ENCODE measurements at regions not wholly inside any gene's neighbourhood (a gene's known extent, or its start where the extent isn't known, plus 50 kb on each side); places are given as distances from the start of the nearest gene placed in this dataset.

DNA sequence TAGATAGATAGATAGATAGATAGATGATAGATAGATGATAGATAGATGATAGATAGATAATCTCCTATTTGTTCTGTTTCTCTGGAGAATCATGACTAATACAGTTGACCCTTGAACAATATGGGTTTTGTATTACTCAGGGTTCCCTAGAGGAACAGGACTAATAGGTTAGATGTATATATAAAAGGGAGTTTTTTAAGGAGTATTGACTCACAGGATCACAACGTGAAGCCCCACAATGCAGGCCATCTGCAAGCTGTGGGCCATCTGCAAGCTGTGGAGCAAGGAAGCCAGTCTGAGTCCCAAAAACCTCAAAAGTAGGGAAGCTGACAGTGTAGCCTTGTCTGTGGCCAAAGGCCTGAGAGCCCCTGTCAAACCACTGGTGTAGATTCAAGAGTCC, 67.6 kb downstream of the PYDC2 start:
- no peak overlapping the region for H3K27ac Mint-ChIP-seq
- H3K9me3 Mint-ChIP-seq = no peaks in the 10 kb centered on the region
- no peaks in the 10 kb centered on the region for H4K20me1 ChIP-seq (ENCODE audit: low read depth)
- no peak overlapping the region for H3K4me3 Mint-ChIP-seq
- no peaks in the 10 kb centered on the region for H3K36me3 Mint-ChIP-seq
- no peak overlapping the region for H2AFZ ChIP-seq (replicated peaks)
- no peak overlapping the region for H3K4me2 ChIP-seq
- H3F3A ChIP-seq (ENCODE audit: low read depth) = no peaks in the 10 kb centered on the region
- TF ChIP-seq EZH2phosphoT487 (IDR thresholded peaks at IDR 0.05) (no peak), EZH2 (IDR thresholded peaks at IDR 0.05) (no peak)
- TF ChIP-seq, protein P1, sequence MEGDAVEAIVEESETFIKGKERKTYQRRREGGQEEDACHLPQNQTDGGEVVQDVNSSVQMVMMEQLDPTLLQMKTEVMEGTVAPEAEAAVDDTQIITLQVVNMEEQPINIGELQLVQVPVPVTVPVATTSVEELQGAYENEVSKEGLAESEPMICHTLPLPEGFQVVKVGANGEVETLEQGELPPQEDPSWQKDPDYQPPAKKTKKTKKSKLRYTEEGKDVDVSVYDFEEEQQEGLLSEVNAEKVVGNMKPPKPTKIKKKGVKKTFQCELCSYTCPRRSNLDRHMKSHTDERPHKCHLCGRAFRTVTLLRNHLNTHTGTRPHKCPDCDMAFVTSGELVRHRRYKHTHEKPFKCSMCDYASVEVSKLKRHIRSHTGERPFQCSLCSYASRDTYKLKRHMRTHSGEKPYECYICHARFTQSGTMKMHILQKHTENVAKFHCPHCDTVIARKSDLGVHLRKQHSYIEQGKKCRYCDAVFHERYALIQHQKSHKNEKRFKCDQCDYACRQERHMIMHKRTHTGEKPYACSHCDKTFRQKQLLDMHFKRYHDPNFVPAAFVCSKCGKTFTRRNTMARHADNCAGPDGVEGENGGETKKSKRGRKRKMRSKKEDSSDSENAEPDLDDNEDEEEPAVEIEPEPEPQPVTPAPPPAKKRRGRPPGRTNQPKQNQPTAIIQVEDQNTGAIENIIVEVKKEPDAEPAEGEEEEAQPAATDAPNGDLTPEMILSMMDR (IDR thresholded peaks at IDR 0.05) = no peak
- no peaks in the 10 kb centered on the region for H3K4me1 Mint-ChIP-seq
- no peak overlapping the region for H3K4me3 ChIP-seq
- H3K9me3 ChIP-seq (ENCODE audit: low read depth) = no peaks in the 10 kb centered on the region
- H3K27me3 Mint-ChIP-seq (ENCODE audit: insufficient read depth, low read depth) = no peaks in the 10 kb centered on the region
- H3K27me3 ChIP-seq = no peaks in the 10 kb centered on the region
- H3K36me3 ChIP-seq = no peaks in the 10 kb centered on the region
- no peak overlapping the region for H3K27ac ChIP-seq
- no peaks in the 10 kb centered on the region for H3K79me2 ChIP-seq (ENCODE audit: low read depth)
- no peaks in the 10 kb centered on the region for H3K4me1 ChIP-seq
- no peak overlapping the region for H3K9ac ChIP-seq
- no peak for DNase-seq (ENCODE audit: low spot score)

GRCh38 chr3:191529992-191530391, 69.0 kb downstream of the PYDC2 start:
- Mint-ChIP-seq H3K27me3 (ENCODE audit: insufficient read depth, low read depth) (no peaks in the 10 kb centered on the region), H3K36me3 (no peaks in the 10 kb centered on the region), H3K27ac (no peak overlapping the region), H3K4me1 (no peaks in the 10 kb centered on the region), H3K4me3 (no peak overlapping the region), H3K9me3 (no peaks in the 10 kb centered on the region)
- Histone ChIP-seq H3K9me3 (ENCODE audit: low read depth) (no peaks in the 10 kb centered on the region), H3K36me3 (no peaks in the 10 kb centered on the region), H3K9ac (no peak overlapping the region), H3K27me3 (no peaks in the 10 kb centered on the region), H3K4me1 (no peaks in the 10 kb centered on the region), H3F3A (ENCODE audit: low read depth) (no peaks in the 10 kb centered on the region), H3K27ac (no peak overlapping the region), H2AFZ (replicated peaks) (no peak overlapping the region), H3K4me2 (no peak overlapping the region), H3K79me2 (ENCODE audit: low read depth) (no peaks in the 10 kb centered on the region), H4K20me1 (ENCODE audit: low read depth) (no peaks in the 10 kb centered on the region), H3K4me3 (no peak overlapping the region)
- no peak for DNase-seq (ENCODE audit: low spot score)
- TF ChIP-seq EZH2 (IDR thresholded peaks at IDR 0.05) (no peak), EZH2phosphoT487 (IDR thresholded peaks at IDR 0.05) (no peak)
- TF ChIP-seq, protein P1 (IDR thresholded peaks at IDR 0.05) = no peak

DNA sequence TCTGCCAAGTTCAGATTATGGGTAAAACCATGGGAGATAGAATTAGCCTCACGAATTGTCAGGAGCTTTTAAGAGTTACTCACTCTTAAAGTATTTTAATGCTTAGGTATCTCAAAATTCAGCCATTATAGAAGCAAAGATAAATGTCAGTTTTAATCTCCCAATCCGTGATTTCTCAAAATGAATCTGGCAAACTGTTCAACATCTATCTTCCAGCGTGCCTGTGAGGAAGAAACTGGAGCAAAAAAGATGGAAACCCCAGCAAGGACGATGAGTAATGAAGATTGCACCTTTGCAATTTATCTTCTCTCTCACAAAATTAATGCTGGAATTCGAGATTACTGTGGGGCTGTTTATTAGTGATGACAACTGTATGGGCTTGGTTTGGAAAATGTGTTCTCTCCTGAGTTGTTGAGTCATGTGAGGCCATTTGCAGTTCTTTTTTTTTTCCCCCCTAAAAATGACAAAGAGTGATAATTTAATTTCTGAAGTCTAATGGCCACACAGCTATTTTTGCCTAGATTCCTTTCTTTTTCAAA, 70.5 kb downstream of the PYDC2 start:
- Histone ChIP-seq H3K27me3 (no peaks in the 10 kb centered on the region), H3K4me3 (no peak overlapping the region), H3K9me3 (ENCODE audit: low read depth) (no peaks in the 10 kb centered on the region), H3K9ac (no peak overlapping the region), H3K4me1 (no peaks in the 10 kb centered on the region), H3K79me2 (ENCODE audit: low read depth) (no peaks in the 10 kb centered on the region), H3K4me2 (no peak overlapping the region), H3F3A (ENCODE audit: low read depth) (no peaks in the 10 kb centered on the region), H2AFZ (replicated peaks) (no peak overlapping the region), H4K20me1 (ENCODE audit: low read depth) (no peaks in the 10 kb centered on the region), H3K36me3 (no peaks in the 10 kb centered on the region), H3K27ac (no peak overlapping the region)
- Mint-ChIP-seq H3K36me3 (no peaks in the 10 kb centered on the region), H3K27me3 (ENCODE audit: insufficient read depth, low read depth) (no peaks in the 10 kb centered on the region), H3K27ac (no peak overlapping the region), H3K9me3 (no peaks in the 10 kb centered on the region), H3K4me1 (no peaks in the 10 kb centered on the region), H3K4me3 (no peak overlapping the region)
- DNase-seq (ENCODE audit: low spot score) = no peak
- TF ChIP-seq EZH2 (IDR thresholded peaks at IDR 0.05) = no peak
- TF ChIP-seq EZH2phosphoT487 (IDR thresholded peaks at IDR 0.05) = no peak
- TF ChIP-seq, protein P1 (IDR thresholded peaks at IDR 0.05) = no peak

Data from neural progenitor cell (in vitro differentiated cells).